Liver (tissue), 3 donors: ENCODE measurements at regions not wholly inside any gene's neighbourhood (a gene's known extent, or its start where the extent isn't known, plus 50 kb on each side); places are given as distances from the start of the nearest gene placed in this dataset.

Experiments
- EGR1 ChIP-seq, 2 donors: IDR thresholded peaks; 2 replicates each; pipeline ENCODE4 v1.6.1; 2016 to 2018; ENCODE audit warnings: antibody characterized with exemption in 2 of 2, low read depth in 2 of 2
- HNF4G ChIP-seq: IDR thresholded peaks from 2 replicates; pipeline ENCODE4 v1.6.1; 2016; ENCODE audit warnings: antibody characterized with exemption
- JUND ChIP-seq, 2 donors: IDR thresholded peaks; 2 replicates each; pipeline ENCODE4 v1.6.1; 2016; ENCODE audit warnings: antibody characterized with exemption in 2 of 2
- REST ChIP-seq: IDR thresholded peaks from 2 replicates; pipeline ENCODE4 v1.6.1; 2016; ENCODE audit warnings: antibody characterized with exemption, mild to moderate bottlenecking
- TAF1 ChIP-seq: conservative IDR thresholded peaks from 2 replicates; pipeline ENCODE4 v1.6.1; 2016; ENCODE audit warnings: antibody characterized with exemption, mild to moderate bottlenecking
- YY1 ChIP-seq: IDR thresholded peaks from 2 replicates; pipeline ENCODE4 v1.6.1; 2016; ENCODE audit warnings: antibody characterized with exemption, mild to moderate bottlenecking
- ZBTB33 ChIP-seq: IDR thresholded peaks from 2 replicates; pipeline ENCODE4 v1.6.1; 2016; ENCODE audit warnings: antibody characterized with exemption
- TF ChIP-seq, protein P1 (sequence below): fragments of 150-350 bp; IDR thresholded peaks from 2 replicates; pipeline ENCODE4 v1.5.1; 2017; ENCODE audit warnings: improper control_type of control experiment, low read depth, low read length; ENCODE audit not compliant: missing input control
- TF ChIP-seq, protein P2 (sequence below): IDR thresholded peaks from 2 replicates; pipeline ENCODE4 v1.6.1; 2016; ENCODE audit warnings: antibody characterized with exemption
- donor health status: healthy.
- donor health status: healthy.

DNA sequence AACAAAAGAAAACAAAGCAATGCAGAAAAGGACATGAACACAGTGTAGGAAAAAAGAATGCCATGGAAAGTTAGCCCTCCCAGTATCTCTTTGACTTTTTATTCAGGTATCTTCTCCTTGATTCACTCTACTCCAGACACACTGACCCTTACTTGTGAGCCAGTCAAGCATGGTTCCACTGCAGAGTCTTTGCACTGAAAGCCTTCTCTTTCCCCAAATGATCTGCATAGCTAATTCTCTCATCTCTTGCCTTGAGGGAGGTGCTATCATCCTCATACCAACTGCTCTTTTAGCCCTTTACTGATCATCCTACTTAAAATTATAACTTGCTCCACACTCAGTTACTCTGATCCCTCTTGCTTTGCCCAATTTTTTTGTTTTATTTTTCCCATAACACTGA is 101.2 kb upstream of the SLC16A7 start:
- TF ChIP-seq REST, result no peak
- TF ChIP-seq, protein P1, sequence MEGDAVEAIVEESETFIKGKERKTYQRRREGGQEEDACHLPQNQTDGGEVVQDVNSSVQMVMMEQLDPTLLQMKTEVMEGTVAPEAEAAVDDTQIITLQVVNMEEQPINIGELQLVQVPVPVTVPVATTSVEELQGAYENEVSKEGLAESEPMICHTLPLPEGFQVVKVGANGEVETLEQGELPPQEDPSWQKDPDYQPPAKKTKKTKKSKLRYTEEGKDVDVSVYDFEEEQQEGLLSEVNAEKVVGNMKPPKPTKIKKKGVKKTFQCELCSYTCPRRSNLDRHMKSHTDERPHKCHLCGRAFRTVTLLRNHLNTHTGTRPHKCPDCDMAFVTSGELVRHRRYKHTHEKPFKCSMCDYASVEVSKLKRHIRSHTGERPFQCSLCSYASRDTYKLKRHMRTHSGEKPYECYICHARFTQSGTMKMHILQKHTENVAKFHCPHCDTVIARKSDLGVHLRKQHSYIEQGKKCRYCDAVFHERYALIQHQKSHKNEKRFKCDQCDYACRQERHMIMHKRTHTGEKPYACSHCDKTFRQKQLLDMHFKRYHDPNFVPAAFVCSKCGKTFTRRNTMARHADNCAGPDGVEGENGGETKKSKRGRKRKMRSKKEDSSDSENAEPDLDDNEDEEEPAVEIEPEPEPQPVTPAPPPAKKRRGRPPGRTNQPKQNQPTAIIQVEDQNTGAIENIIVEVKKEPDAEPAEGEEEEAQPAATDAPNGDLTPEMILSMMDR, result no peak
- no peak for TF ChIP-seq YY1
- no peak for TF ChIP-seq HNF4G
- TF ChIP-seq EGR1 (IDR thresholded peaks at IDR 0.05; ENCODE audit: low read depth in 2 of 2), result no peak
- no peak for TF ChIP-seq ZBTB33
- TF ChIP-seq, protein P2, sequence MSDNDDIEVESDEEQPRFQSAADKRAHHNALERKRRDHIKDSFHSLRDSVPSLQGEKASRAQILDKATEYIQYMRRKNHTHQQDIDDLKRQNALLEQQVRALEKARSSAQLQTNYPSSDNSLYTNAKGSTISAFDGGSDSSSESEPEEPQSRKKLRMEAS, result no peak
- no peak for TF ChIP-seq TAF1
- no peak for TF ChIP-seq JUND (IDR thresholded peaks at IDR 0.05)
